PC-9 (cell line): ENCODE measurements at regions not wholly inside any gene's neighbourhood (a gene's known extent, or its start where the extent isn't known, plus 50 kb on each side); places are given as distances from the start of the nearest gene placed in this dataset.

Experiments
- BruUV-seq: library from RNA; stranded (reverse); fragments of 400-500 nt; replicated peaks from 2 replicates; lab custom pipeline; 2021; lab: Mats Ljungman, UMichigan
- CTCF ChIA-PET: fragments of 300-600 bp; sonication (Branson Sonifier 250); formaldehyde crosslinking; loops from one replicate; lab custom pipeline; 2022; ENCODE audit warnings: antibody characterized with exemption; lab: Charles Lee
- POLR2A ChIA-PET: fragments of 300-600 bp; sonication (Branson Sonifier 250); formaldehyde crosslinking; loops from one replicate; lab custom pipeline; 2022; ENCODE audit warnings: antibody characterized with exemption; ENCODE audit not compliant: unreplicated experiment; lab: Charles Lee
- DNase-seq, 2 experiments: peaks; one replicate each; pipeline versions ENCODE4 v3.0.0 to v3.0.0-alpha.2; 2015 to 2022; ENCODE audit warnings: mixed read lengths in 1 of 2
- H2AFZ ChIP-seq: fragments of 200-600 bp; sonication (generic); 2 replicates; pipeline ENCODE4 v1.8.1; 2017; ENCODE audit warnings: antibody characterized with exemption
- H3F3A ChIP-seq: fragments of 200-600 bp; sonication (generic); 2 replicates; pipeline ENCODE4 v1.8.1; 2017; ENCODE audit warnings: antibody characterized with exemption, mild to moderate bottlenecking, low read depth; ENCODE audit not compliant: insufficient read depth
- H3K27ac ChIP-seq: fragments of 200-600 bp; sonication (generic); 2 replicates; pipeline ENCODE4 v1.6.1; 2016; ENCODE audit warnings: mixed run types
- H3K27me3 ChIP-seq: fragments of 200-600 bp; sonication (generic); 2 replicates; pipeline ENCODE4 v1.6.1; 2016; ENCODE audit warnings: low read depth, mixed run types; ENCODE audit not compliant: insufficient read depth
- H3K36me3 ChIP-seq: fragments of 200-600 bp; sonication (generic); 2 replicates; pipeline ENCODE4 v1.6.1; 2016; ENCODE audit warnings: low read depth, mixed run types
- H3K4me1 ChIP-seq: fragments of 200-600 bp; sonication (generic); replicated peaks from 2 replicates; pipeline ENCODE4 v1.6.1; 2016; ENCODE audit warnings: mixed run types; ENCODE audit not compliant: insufficient read depth
- H3K4me2 ChIP-seq: fragments of 200-600 bp; sonication (generic); 2 replicates; pipeline ENCODE4 v1.6.1; 2017; ENCODE audit warnings: mixed run types
- H3K4me3 ChIP-seq: fragments of 200-600 bp; sonication (generic); 2 replicates; pipeline ENCODE4 v1.6.1; 2016; ENCODE audit warnings: mixed run types
- H3K79me2 ChIP-seq: fragments of 200-600 bp; sonication (generic); 2 replicates; pipeline ENCODE4 v1.6.1; 2017; ENCODE audit warnings: low read depth, mixed run types
- H3K9me2 ChIP-seq: fragments of 200-600 bp; sonication (generic); 2 replicates; pipeline ENCODE4 v1.8.1; 2017; ENCODE audit warnings: mild to moderate bottlenecking; ENCODE audit not compliant: insufficient read depth
- H3K9me3 ChIP-seq: fragments of 200-600 bp; sonication (generic); 2 replicates; pipeline ENCODE4 v1.8.1; 2016; ENCODE audit warnings: low read depth; ENCODE audit not compliant: insufficient read depth
- H4K20me1 ChIP-seq: fragments of 200-600 bp; sonication (generic); 2 replicates; pipeline ENCODE4 v1.8.1; 2017; ENCODE audit not compliant: insufficient read depth
- CTCF ChIP-seq: fragments of 200-600 bp; sonication (generic); conservative IDR thresholded peaks from 2 replicates; pipeline ENCODE4 v1.6.1; 2017; ENCODE audit warnings: mixed run types, antibody characterized with exemption, mild to moderate bottlenecking, moderate library complexity
- EZH2 ChIP-seq: fragments of 200-600 bp; sonication (generic); IDR thresholded peaks from 2 replicates; pipeline ENCODE4 v1.8.0; 2017; ENCODE audit warnings: antibody characterized with exemption, low read depth
- intact Hi-C: fragments of 100-400 bp; cut with micrococcal nuclease; formaldehyde crosslinking; loops from one replicate; pipeline ENCODE4 v1.10.0; 2022; ENCODE audit not compliant: unreplicated experiment

- no peak overlapping the region for H3K27ac ChIP-seq
- no TSS peak for BruUV-seq
- H3K27me3 ChIP-seq: 0 out of 2 replicates have a peak, but pooled peaks cover 1% of the 10 kb centered on the region
- POLR2A ChIA-PET: no interaction called here
- no peak overlapping the region for H3K4me2 ChIP-seq
- no peaks in the 10 kb centered on the region for H4K20me1 ChIP-seq
- no peak for TF ChIP-seq EZH2
- no peak for TF ChIP-seq CTCF
- H3K9me2 ChIP-seq: no peaks in the 10 kb centered on the region
- H3K4me3 ChIP-seq: no peak overlapping the region
- H2AFZ ChIP-seq: peak overlapping the region; percentile 9; the same call in 1 of the 2 replicates
- no peaks in the 10 kb centered on the region for H3K79me2 ChIP-seq
- CTCF ChIA-PET: no interaction called here
- H3F3A ChIP-seq: no peaks in the 10 kb centered on the region
- no peak for DNase-seq
- no peaks in the 10 kb centered on the region for H3K9me3 ChIP-seq
- H3K36me3 ChIP-seq: no peaks in the 10 kb centered on the region
- intact Hi-C loops: no loop called here
- H3K4me1 ChIP-seq: no peaks in the 10 kb centered on the region
These were observed 312.2 kb upstream of the SPRED2 start for GRCh38 chr2:65744477-65745200.

- no peaks in the 10 kb centered on the region for H3K9me3 ChIP-seq
- no peak overlapping the region for H2AFZ ChIP-seq
- no peaks in the 10 kb centered on the region for H3K79me2 ChIP-seq
- no peaks in the 10 kb centered on the region for H3K4me1 ChIP-seq
- H3K4me3 ChIP-seq: no peak overlapping the region
- TF ChIP-seq CTCF (no peak), EZH2 (no peak)
- no peak for DNase-seq
- H4K20me1 ChIP-seq: no peaks in the 10 kb centered on the region
- intact Hi-C loops: no loop called here
- H3K36me3 ChIP-seq: no peaks in the 10 kb centered on the region
- H3K4me2 ChIP-seq: no peak overlapping the region
- POLR2A ChIA-PET: no interaction called here
- H3K27ac ChIP-seq: no peak overlapping the region
- no TSS peak for BruUV-seq
- CTCF ChIA-PET: no interaction called here
- H3K27me3 ChIP-seq: peaks cover 8% of the 10 kb centered on the region; the same call in 1 of the 2 replicates
- H3K9me2 ChIP-seq: no peaks in the 10 kb centered on the region
- H3F3A ChIP-seq: no peaks in the 10 kb centered on the region
These were observed 310.6 kb upstream of the SPRED2 start for GRCh38 chr2:65742977-65743376.

DNA sequence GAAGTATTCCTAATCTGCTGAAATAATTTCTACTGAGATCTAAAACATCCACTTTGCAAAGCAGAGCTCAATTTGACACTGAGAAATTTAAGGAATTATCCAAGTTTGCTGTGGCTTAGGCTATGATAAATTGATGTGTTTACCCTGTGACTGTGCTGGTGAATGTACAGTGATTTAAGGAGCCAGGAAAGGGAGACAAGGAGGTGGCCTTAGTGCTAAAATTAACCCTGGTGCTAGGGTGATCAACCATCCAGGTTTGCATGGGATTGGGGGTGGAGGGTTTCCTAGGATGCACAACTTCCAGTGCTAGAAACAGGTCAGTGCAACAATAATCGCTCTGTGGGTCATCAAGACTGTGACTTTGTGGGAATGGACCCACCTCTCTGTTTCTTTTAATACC, 307.5 kb upstream of the SPRED2 start:
- Histone ChIP-seq H3K27ac (no peak overlapping the region), H3K4me1 (no peaks in the 10 kb centered on the region), H3K9me3 (no peaks in the 10 kb centered on the region), H4K20me1 (no peaks in the 10 kb centered on the region), H3F3A (no peaks in the 10 kb centered on the region), H3K9me2 (no peaks in the 10 kb centered on the region), H3K4me2 (no peak overlapping the region), H3K36me3 (no peaks in the 10 kb centered on the region), H3K27me3 (peaks cover 8% of the 10 kb centered on the region; the same call in 1 of the 2 replicates), H3K4me3 (no peak overlapping the region), H3K79me2 (no peaks in the 10 kb centered on the region), H2AFZ (no peak overlapping the region)
- ChIA-PET CTCF (no interaction called here), POLR2A (no interaction called here)
- TF ChIP-seq EZH2: no peak
- TF ChIP-seq CTCF: no peak
- BruUV-seq: no TSS peak
- no peak for DNase-seq
- intact Hi-C loops: no loop called here
